ENCODE measurements at regions not wholly inside any gene's neighbourhood (a gene's known extent, or its start where the extent isn't known, plus 50 kb on each side); places are given as distances from the start of the nearest gene placed in this dataset.

- TF ChIP-seq CTCF (IDR thresholded peaks at IDR 0.05; ENCODE audit: low read length) (no peak), EZH2 (IDR thresholded peaks at IDR 0.05; ENCODE audit: borderline replicate concordance, low read length) (no peak)
Measured at GRCh38 chr2:137801228-137801627, 163.0 kb upstream of the HNMT start.

Data from OCI-LY1 (cell line).